Naive thymus-derived CD4-positive, alpha-beta T cell (primary cell): ENCODE measurements at regions not wholly inside any gene's neighbourhood (a gene's known extent, or its start where the extent isn't known, plus 50 kb on each side); places are given as distances from the start of the nearest gene placed in this dataset.
"Not testable (repeated sequence)": the region's sequence is repeated elsewhere in the genome, so short reads cannot be mapped to it uniquely, and the experiment has no call there.

Experiments
- ATAC-seq: fragments of 150-1000 bp; cut with Tn5 transposase; 2 replicates; pipeline ENCODE4 v1.10.0; 2021; ENCODE audit warnings: mild to moderate bottlenecking, moderate library complexity
- CTCF ChIA-PET: fragments of 350-600 bp; sonication (Branson Sonifier 250); formaldehyde crosslinking; loops from one replicate; lab custom pipeline; 2021; ENCODE audit warnings: antibody characterized with exemption; lab: Charles Lee
- POLR2A ChIA-PET: fragments of 350-600 bp; sonication (Branson Sonifier 250); formaldehyde crosslinking; loops from one replicate; lab custom pipeline; 2021; ENCODE audit warnings: antibody characterized with exemption, inconsistent platforms; lab: Charles Lee
- DNase-seq, 9 donors: peaks; one replicate each; pipeline versions ENCODE4 v3.0.0 to v3.0.0-alpha.2; 2020 to 2022; ENCODE audit warnings: mixed read lengths in 1 of 9
- H3K27ac ChIP-seq: one replicate; pipeline ENCODE4 v1.7.0; 2013; ENCODE audit warnings: mild to moderate bottlenecking, low read depth, low read length, moderate library complexity
- H3K27me3 ChIP-seq, 2 donors: one replicate each; pipeline ENCODE4 v1.7.0; 2013; ENCODE audit warnings: low read length in 2 of 2, mild to moderate bottlenecking in 2 of 2, moderate library complexity in 2 of 2; ENCODE audit not compliant: control insufficient read depth in 2 of 2, insufficient read depth in 2 of 2
- H3K36me3 ChIP-seq, 3 experiments: 1 replicate in 2 of 3; 2 replicates in 1 of 3; pipeline ENCODE4 v1.7.0; 2013; ENCODE audit warnings: low read length in 3 of 3, mild to moderate bottlenecking in 3 of 3, moderate library complexity in 1 of 3; ENCODE audit not compliant: insufficient read depth in 3 of 3, control insufficient read depth in 2 of 3
- H3K4me1 ChIP-seq, 2 donors: one replicate each; pipeline ENCODE4 v1.7.0; 2013; ENCODE audit warnings: low read length in 2 of 2, mild to moderate bottlenecking in 2 of 2, moderate library complexity in 1 of 2; ENCODE audit not compliant: control insufficient read depth in 2 of 2, insufficient read depth in 2 of 2
- H3K4me3 ChIP-seq: 2 replicates; pipeline ENCODE4 v1.7.0; 2013; ENCODE audit warnings: mild to moderate bottlenecking, low read length
- H3K9me3 ChIP-seq, 3 experiments: 1 replicate in 2 of 3; 2 replicates in 1 of 3; pipeline ENCODE4 v1.7.0; 2013; ENCODE audit warnings: low read length in 3 of 3; ENCODE audit not compliant: control insufficient read depth in 2 of 3
- H3K27ac Mint-ChIP-seq, 9 donors: one replicate each; pipeline ENCODE4 v1.8.0; 2020 to 2022; ENCODE audit warnings: mixed read lengths in 9 of 9, mild to moderate bottlenecking in 8 of 9, moderate library complexity in 5 of 9, inconsistent platforms in 2 of 9
- H3K27me3 Mint-ChIP-seq, 5 donors: one replicate each; pipeline ENCODE4 v1.8.0; 2021 to 2022; ENCODE audit warnings: mixed read lengths in 5 of 5, mild to moderate bottlenecking in 1 of 5
- H3K36me3 Mint-ChIP-seq, 5 donors: one replicate each; pipeline ENCODE4 v1.8.0; 2020 to 2022; ENCODE audit warnings: mixed read lengths in 5 of 5, mild to moderate bottlenecking in 3 of 5, inconsistent platforms in 1 of 5
- H3K4me1 Mint-ChIP-seq, 7 donors: one replicate each; pipeline ENCODE4 v1.8.0; 2020 to 2022; ENCODE audit warnings: mixed read lengths in 7 of 7, mild to moderate bottlenecking in 3 of 7, inconsistent platforms in 1 of 7
- H3K4me3 Mint-ChIP-seq, 10 donors: one replicate each; pipeline ENCODE4 v1.8.0; 2020 to 2022; ENCODE audit warnings: mild to moderate bottlenecking in 10 of 10, mixed read lengths in 10 of 10, moderate library complexity in 6 of 10, inconsistent platforms in 2 of 10
- H3K9me3 Mint-ChIP-seq, 11 donors: one replicate each; pipeline ENCODE4 v1.8.0; 2020 to 2022; ENCODE audit warnings: mixed read lengths in 11 of 11, mild to moderate bottlenecking in 4 of 11, inconsistent platforms in 1 of 11, moderate library complexity in 1 of 11
- intact Hi-C, 2 donors: fragments of 100-400 bp; cut with micrococcal nuclease; formaldehyde crosslinking; loops; one replicate each; pipeline ENCODE4 v1.15.1; 2023

DNA sequence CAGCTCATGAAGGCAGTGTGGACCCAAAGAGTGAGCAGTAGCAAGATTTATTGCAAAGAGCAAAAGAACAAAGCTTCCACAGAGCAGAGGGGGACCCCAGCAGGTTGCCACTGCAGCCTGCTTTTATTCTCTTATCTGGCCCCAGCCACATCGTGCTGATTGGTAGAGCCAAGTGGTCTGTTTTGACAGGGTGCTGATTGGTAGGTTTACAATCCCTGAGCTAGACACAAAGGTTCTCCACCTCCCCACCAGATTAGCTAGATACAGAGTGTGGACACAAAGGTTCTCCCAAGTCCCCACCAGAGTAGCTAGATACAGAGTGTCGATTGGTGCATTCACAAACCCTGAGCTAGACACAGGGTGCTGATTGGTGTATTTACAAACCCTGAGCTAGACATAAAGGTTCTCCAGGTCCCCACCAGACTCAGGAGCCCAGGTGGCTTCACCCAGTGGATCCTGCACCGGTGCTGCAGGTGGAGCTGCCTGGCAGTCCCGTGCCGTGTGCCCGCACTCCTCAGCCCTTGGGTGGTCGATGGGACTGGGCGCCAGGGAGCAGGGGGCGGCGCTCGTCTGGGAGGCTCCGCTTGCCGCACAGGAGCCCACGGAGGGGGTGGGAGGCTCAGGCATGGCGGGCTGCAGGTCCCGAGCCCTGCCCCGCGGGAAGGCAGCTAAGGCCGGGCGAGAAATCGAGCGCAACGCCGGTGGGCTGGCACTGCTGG is 80.9 kb upstream of the BCHE start:
- H3K9me3 Mint-ChIP-seq, result peaks cover 2 to 20% (median 12%) of the 10 kb centered on the region in 11 donors
- H3K27me3 ChIP-seq, intact Hi-C loops, POLR2A ChIA-PET, H3K4me1 ChIP-seq, CTCF ChIA-PET, H3K4me1 Mint-ChIP-seq, H3K4me3 Mint-ChIP-seq, H3K4me3 ChIP-seq, DNase-seq, H3K36me3 Mint-ChIP-seq, H3K27me3 Mint-ChIP-seq, ATAC-seq, H3K9me3 ChIP-seq, H3K36me3 ChIP-seq, H3K27ac ChIP-seq, H3K27ac Mint-ChIP-seq: not testable (repeated sequence)

DNA sequence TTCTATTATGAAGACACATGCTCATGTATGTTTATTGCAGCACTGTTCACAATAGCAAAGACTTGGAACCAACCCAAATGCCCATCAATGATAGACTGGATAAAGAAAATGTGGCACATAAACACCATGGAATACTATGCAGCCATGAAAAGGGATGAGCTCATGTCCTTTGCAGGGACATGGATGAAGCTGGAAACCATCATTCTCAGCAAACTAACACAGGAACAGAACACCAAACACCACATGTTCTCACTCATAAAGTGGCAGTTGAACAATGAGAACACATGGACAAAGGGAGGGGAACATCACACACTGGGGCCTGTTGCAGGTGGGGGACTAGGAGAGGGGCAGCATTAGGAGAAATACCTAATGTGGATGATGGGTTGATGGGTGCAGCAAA is 77.9 kb upstream of the BCHE start:
- H3K27ac Mint-ChIP-seq, H3K4me1 ChIP-seq, H3K4me1 Mint-ChIP-seq, H3K27me3 Mint-ChIP-seq, intact Hi-C loops, H3K36me3 Mint-ChIP-seq, H3K27me3 ChIP-seq, H3K4me3 Mint-ChIP-seq, H3K4me3 ChIP-seq, H3K9me3 ChIP-seq, CTCF ChIA-PET, POLR2A ChIA-PET, H3K36me3 ChIP-seq, ATAC-seq, H3K27ac ChIP-seq, DNase-seq: not testable (repeated sequence)
- peaks cover 2 to 20% (median 10%) of the 10 kb centered on the region in 11 donors for H3K9me3 Mint-ChIP-seq

DNA sequence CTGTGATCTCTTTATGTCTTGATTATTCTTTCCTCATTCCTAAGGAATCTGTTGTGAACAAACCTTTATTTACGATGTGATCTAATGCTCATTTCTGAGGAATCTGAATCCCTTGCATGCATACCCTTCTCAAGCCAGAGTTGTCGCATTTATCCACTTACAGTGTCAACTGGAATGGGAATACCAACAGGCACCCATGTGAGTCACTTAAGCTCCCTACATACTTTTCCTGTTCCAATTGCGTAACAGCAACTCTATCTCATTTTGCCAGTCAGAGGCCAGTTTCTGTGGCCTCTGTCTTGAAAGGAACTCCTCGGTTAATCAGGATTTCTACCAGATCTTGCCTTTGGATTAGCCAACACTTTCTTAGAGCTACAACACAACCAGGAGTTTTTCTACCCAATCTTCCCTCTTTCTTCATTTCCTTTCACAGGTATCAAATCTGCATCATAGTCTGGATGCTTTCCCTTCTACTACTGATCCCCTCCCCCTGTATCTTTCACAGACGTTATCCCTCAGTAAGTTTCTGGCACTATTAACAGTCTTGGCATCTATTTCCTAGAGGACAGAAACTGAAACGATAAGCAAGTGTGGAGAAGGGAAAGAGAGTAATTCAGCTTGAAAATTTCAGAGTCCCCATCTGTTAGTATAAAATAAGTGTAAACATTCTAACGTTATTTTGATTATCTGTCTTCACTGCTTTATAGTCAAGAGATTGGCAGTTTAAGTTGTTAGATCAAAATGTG is 66.8 kb upstream of the BCHE start:
- Histone ChIP-seq H3K9me3 (no peaks in the 10 kb centered on the region), H3K4me1 (no peaks in the 10 kb centered on the region), H3K27ac (no peak overlapping the region), H3K4me3 (no peak overlapping the region), H3K36me3 (no peaks in the 10 kb centered on the region), H3K27me3 (no peaks in the 10 kb centered on the region)
- DNase-seq (no peak), ATAC-seq (no peak)
- no peak overlapping the region for H3K4me3 Mint-ChIP-seq
- no peak overlapping the region for H3K27ac Mint-ChIP-seq
- H3K4me1 Mint-ChIP-seq, result no peaks in the 10 kb centered on the region
- peaks cover 0 to 4% (median 0%) of the 10 kb centered on the region in 5 donors for H3K36me3 Mint-ChIP-seq
- no peaks in the 10 kb centered on the region for H3K27me3 Mint-ChIP-seq
- peaks cover 0 to 24% (median 4%) of the 10 kb centered on the region in 11 donors for H3K9me3 Mint-ChIP-seq
- ChIA-PET CTCF (no interaction called here), POLR2A (no interaction called here)
- intact Hi-C loops, result no loop called here

DNA sequence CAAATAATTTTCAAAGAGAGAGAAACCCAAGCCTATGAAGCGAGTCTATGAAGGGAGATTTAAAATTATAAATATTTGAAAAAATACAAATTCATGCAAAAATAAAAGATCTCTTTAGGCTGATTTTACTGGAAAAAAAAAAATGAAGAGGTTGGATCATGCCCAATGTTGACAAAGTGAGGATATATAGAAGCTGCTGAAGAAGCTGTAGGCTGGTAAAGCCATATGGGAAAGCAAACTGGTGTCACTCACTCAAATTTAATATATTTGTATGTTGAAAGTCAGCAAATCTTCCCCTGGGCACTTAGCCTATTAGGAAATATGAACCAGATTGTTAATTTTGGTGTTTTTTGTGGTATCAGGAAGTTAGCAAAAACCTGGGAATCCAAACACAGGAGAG is 61.8 kb upstream of the BCHE start:
- CTCF ChIA-PET, result no interaction called here

DNA sequence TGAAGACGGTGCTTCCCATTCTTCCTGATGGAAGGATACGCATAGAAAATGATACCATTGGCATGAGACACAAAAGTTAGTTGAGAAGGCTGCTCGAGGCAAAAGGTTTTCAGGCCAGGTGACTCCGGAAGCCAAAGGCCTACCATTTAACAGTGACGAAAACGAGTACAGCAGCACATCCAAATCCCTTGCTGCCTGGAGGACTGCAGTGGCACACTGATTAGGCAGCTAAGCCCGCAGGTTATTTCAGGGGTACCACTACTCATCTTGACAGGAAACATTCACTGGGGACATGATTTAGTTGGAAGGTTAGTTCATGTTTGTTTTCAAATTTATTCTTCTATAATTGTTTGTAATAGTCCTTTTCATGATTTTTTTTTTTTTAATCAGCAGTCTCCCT is 59.9 kb upstream of the BCHE start:
- H3K4me3 Mint-ChIP-seq, result no peak overlapping the region
- Histone ChIP-seq H3K4me1 (no peaks in the 10 kb centered on the region), H3K27me3 (no peaks in the 10 kb centered on the region), H3K4me3 (no peak overlapping the region), H3K27ac (no peak overlapping the region), H3K9me3 (no peaks in the 10 kb centered on the region), H3K36me3 (no peaks in the 10 kb centered on the region)
- DNase-seq (no peak), ATAC-seq (no peak)
- intact Hi-C loops, result no loop called here
- no peaks in the 10 kb centered on the region for H3K27me3 Mint-ChIP-seq
- POLR2A ChIA-PET, result no interaction called here
- H3K27ac Mint-ChIP-seq, result no peak overlapping the region
- no peaks in the 10 kb centered on the region for H3K36me3 Mint-ChIP-seq
- H3K4me1 Mint-ChIP-seq, result no peaks in the 10 kb centered on the region
- peaks cover 0 to 14% (median under 1%) of the 10 kb centered on the region in 11 donors for H3K9me3 Mint-ChIP-seq
- CTCF ChIA-PET, result no interaction called here

More for the DNA sequence above, 61.8 kb upstream of the BCHE start:
- Mint-ChIP-seq H3K36me3 (peaks cover 0 to 4% (median 0%) of the 10 kb centered on the region in 5 donors), H3K9me3 (peaks cover 0 to 21% (median 3%) of the 10 kb centered on the region in 11 donors), H3K4me1 (no peaks in the 10 kb centered on the region), H3K4me3 (no peak overlapping the region), H3K27me3 (no peaks in the 10 kb centered on the region), H3K27ac (no peak overlapping the region)
- POLR2A ChIA-PET, result interaction anchor here (0.7 kb wide), 1 partner anchor 318 kb away, joined by 3 read pairs; no protein-coding TSS in a partner anchor
- DNase-seq, result no peak
- no peak overlapping the region for H3K4me3 ChIP-seq
- H3K4me1 ChIP-seq, result no peaks in the 10 kb centered on the region
- no peaks in the 10 kb centered on the region for H3K9me3 ChIP-seq
- no peaks in the 10 kb centered on the region for H3K36me3 ChIP-seq
- intact Hi-C loops, result no loop called here
- no peak overlapping the region for H3K27ac ChIP-seq
- no peak for ATAC-seq
- H3K27me3 ChIP-seq, result no peaks in the 10 kb centered on the region

DNA sequence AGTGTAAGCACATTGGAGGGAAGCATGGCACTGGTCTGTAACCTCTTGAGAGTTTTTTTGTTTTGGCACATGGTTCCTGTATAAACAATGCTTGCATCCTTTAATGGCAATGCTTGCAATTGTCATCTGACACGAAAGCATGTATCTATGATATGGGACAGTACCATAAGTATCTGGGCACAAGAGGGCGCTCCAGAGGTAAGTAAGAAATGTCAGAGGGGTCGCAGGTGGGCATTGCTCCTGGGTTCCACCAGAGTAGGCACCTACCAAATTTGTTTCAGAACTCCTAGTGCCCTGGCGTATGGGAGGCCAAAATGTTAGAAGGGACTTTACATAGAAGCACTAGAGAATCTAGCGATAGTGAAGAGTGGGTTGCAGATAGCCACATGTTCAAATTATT is 58.7 kb upstream of the BCHE start:
- intact Hi-C loops, result no loop called here
- POLR2A ChIA-PET, result no interaction called here
- CTCF ChIA-PET, result no interaction called here
- Mint-ChIP-seq H3K9me3 (peaks cover 0 to 14% (median 0%) of the 10 kb centered on the region in 11 donors), H3K27me3 (no peaks in the 10 kb centered on the region), H3K27ac (no peak overlapping the region), H3K4me1 (no peaks in the 10 kb centered on the region), H3K36me3 (no peaks in the 10 kb centered on the region), H3K4me3 (no peak overlapping the region)
- H3K4me3 ChIP-seq, result no peak overlapping the region
- H3K4me1 ChIP-seq, result no peaks in the 10 kb centered on the region
- no peaks in the 10 kb centered on the region for H3K9me3 ChIP-seq
- no peak overlapping the region for H3K27ac ChIP-seq
- H3K27me3 ChIP-seq, result no peaks in the 10 kb centered on the region
- DNase-seq (no peak), ATAC-seq (no peak)
- no peaks in the 10 kb centered on the region for H3K36me3 ChIP-seq

DNA sequence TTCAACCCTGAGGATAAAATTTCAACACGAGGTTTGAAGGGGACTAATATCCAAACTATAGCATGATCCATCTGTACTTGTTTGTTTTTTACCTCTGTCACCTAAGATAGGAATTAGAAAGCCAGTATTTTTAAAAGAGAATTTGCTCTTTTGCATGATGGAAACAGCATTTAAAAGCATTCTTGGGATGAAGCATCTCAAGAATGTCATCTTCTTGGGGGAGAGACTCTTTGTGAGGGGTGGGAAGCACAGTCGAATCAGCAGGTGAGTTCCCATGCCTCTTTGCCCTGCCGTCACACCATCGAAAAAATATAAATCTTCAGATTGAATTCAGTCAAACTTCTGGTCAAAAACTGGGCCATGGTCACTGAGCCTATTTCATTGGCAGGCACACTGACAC is 55.3 kb upstream of the BCHE start:
- Histone ChIP-seq H3K36me3 (no peaks in the 10 kb centered on the region), H3K27ac (no peak overlapping the region), H3K4me1 (no peaks in the 10 kb centered on the region), H3K9me3 (no peaks in the 10 kb centered on the region), H3K4me3 (no peak overlapping the region), H3K27me3 (no peaks in the 10 kb centered on the region)
- no peak overlapping the region for H3K4me3 Mint-ChIP-seq
- intact Hi-C loops, result no loop called here
- ATAC-seq (no peak), DNase-seq (no peak)
- H3K4me1 Mint-ChIP-seq, result no peaks in the 10 kb centered on the region
- ChIA-PET POLR2A (no interaction called here), CTCF (no interaction called here)
- H3K9me3 Mint-ChIP-seq, result peaks cover 0 to 5% (median 0%) of the 10 kb centered on the region in 11 donors
- no peaks in the 10 kb centered on the region for H3K36me3 Mint-ChIP-seq
- no peaks in the 10 kb centered on the region for H3K27me3 Mint-ChIP-seq
- H3K27ac Mint-ChIP-seq, result no peak overlapping the region
